Coronary artery (tissue), 2 donors: ENCODE measurements at regions not wholly inside any gene's neighbourhood (a gene's known extent, or its start where the extent isn't known, plus 50 kb on each side); places are given as distances from the start of the nearest gene placed in this dataset.

Source experiments
- DNase-seq: peaks from one replicate; pipeline ENCODE4 v3.0.0-alpha.2; 2017; ENCODE audit warnings: low spot score
- H3K27ac ChIP-seq, 2 donors: fragments of 200-600 bp; sonication (generic); one replicate each; pipeline ENCODE4 v1.5.1; 2016 to 2019
- H3K4me3 ChIP-seq: fragments of 200-600 bp; sonication (generic); 2 replicates; pipeline ENCODE4 v1.5.1; 2016; ENCODE audit warnings: mild to moderate bottlenecking, moderate library complexity
- CTCF ChIP-seq: fragments of 200-600 bp; sonication (generic); IDR thresholded peaks from one replicate; pipeline ENCODE4 v1.5.1; 2019; ENCODE audit warnings: antibody characterized with exemption

GRCh38 chr3:163266731-163267130 is 1770.1 kb downstream of the OTOL1 start:
- Histone ChIP-seq H3K27ac (no peak overlapping the region), H3K4me3 (no peak overlapping the region)
- no peak for DNase-seq
- no peak for TF ChIP-seq CTCF

GRCh38 chr3:163261618-163262017 is 1765.0 kb downstream of the OTOL1 start:
- no peak overlapping the region for H3K27ac ChIP-seq
- no peak for TF ChIP-seq CTCF

GRCh38 chr3:163261056-163261455 is 1764.4 kb downstream of the OTOL1 start:
- DNase-seq, result no peak
- TF ChIP-seq CTCF, result no peak
- H3K27ac ChIP-seq, result no peak overlapping the region
- H3K4me3 ChIP-seq, result no peak overlapping the region

More at GRCh38 chr3:163261618-163262017, 1765.0 kb downstream of the OTOL1 start:
- no peak overlapping the region for H3K4me3 ChIP-seq
- no peak for DNase-seq

- Histone ChIP-seq H3K27ac (no peak overlapping the region), H3K4me3 (no peak overlapping the region)
- no peak for DNase-seq
- TF ChIP-seq CTCF, result no peak
Measured at GRCh38 chr3:163218336-163218735, 1721.7 kb downstream of the OTOL1 start.

GRCh38 chr3:163213838-163214237 is 1717.2 kb downstream of the OTOL1 start:
- no peak for TF ChIP-seq CTCF
- Histone ChIP-seq H3K4me3 (no peak overlapping the region), H3K27ac (no peak overlapping the region)
- no peak for DNase-seq

GRCh38 chr3:163196815-163197374 is 1700.3 kb downstream of the OTOL1 start:
- Histone ChIP-seq H3K27ac (no peak overlapping the region), H3K4me3 (no peak overlapping the region)
- DNase-seq, result no peak
- no peak for TF ChIP-seq CTCF

- DNase-seq, result no peak
- no peak for TF ChIP-seq CTCF
- H3K27ac ChIP-seq, result no peak overlapping the region
- H3K4me3 ChIP-seq, result no peak overlapping the region
Measured at GRCh38 chr3:163196245-163196644, 1699.6 kb downstream of the OTOL1 start.
